Endothelial cell of umbilical vein (primary cell): ENCODE measurements at regions not wholly inside any gene's neighbourhood (a gene's known extent, or its start where the extent isn't known, plus 50 kb on each side); places are given as distances from the start of the nearest gene placed in this dataset.

Source experiments
- BruUV-seq: library from RNA; stranded (reverse); fragments of 400-500 nt; replicated peaks from 2 replicates; lab custom pipeline; 2021; lab: Mats Ljungman, UMichigan
- CTCF ChIA-PET: fragments of 300-600, 350-600 bp; sonication (Branson Sonifier 250); formaldehyde crosslinking; loops from one replicate; lab custom pipeline; 2021; ENCODE audit warnings: antibody characterized with exemption, inconsistent platforms; lab: Charles Lee
- POLR2A ChIA-PET: fragments of 300-600, 350-600 bp; sonication (Branson Sonifier 250); formaldehyde crosslinking; loops from one replicate; lab custom pipeline; 2021; ENCODE audit warnings: antibody characterized with exemption, inconsistent platforms; lab: Charles Lee
- DNase-seq: peaks from one replicate; pipeline ENCODE4 v3.0.0-alpha.2; 2011; ENCODE audit warnings: low read depth, low spot score
- FAIRE-seq: peaks from 2 replicates; lab custom pipeline; 2011; peaks lifted over from hg19 to GRCh38; lab: Jason Lieb, UNC
- H2AFZ ChIP-seq: 2 replicates; pipeline ENCODE4 v1.6.0; 2012; ENCODE audit warnings: low read depth, low read length, control low read depth, inconsistent platforms
- H3K27ac ChIP-seq: 2 replicates; pipeline ENCODE4 v1.5.1; 2011; ENCODE audit warnings: low read depth, mild to moderate bottlenecking, control low read depth, low read length, moderate library complexity; ENCODE audit not compliant: insufficient read depth
- H3K27me3 ChIP-seq, 2 experiments: 2 replicates each; pipeline versions ENCODE4 v1.6.0 to v1.6.1; 2011; ENCODE audit warnings: low read length in 2 of 2, mixed read lengths in 1 of 2; ENCODE audit not compliant: control insufficient read depth in 2 of 2, insufficient read depth in 2 of 2
- H3K36me3 ChIP-seq, 2 experiments: 2 replicates in 1 of 2; 3 replicates in 1 of 2; pipeline ENCODE4 v1.5.1; 2011; ENCODE audit warnings: low read length in 2 of 2, mild to moderate bottlenecking in 1 of 2, moderate library complexity in 1 of 2; ENCODE audit not compliant: control insufficient read depth in 2 of 2, insufficient read depth in 2 of 2; ENCODE audit errors: extremely low read depth in 1 of 2
- H3K4me1 ChIP-seq: 3 replicates; pipeline ENCODE4 v1.5.1; 2011; ENCODE audit warnings: mild to moderate bottlenecking, low read length; ENCODE audit not compliant: control insufficient read depth, insufficient read depth; ENCODE audit errors: extremely low read depth
- H3K4me2 ChIP-seq: 2 replicates; pipeline ENCODE4 v1.6.1; 2011; ENCODE audit warnings: low read length, control low read depth, mixed read lengths; ENCODE audit not compliant: insufficient read depth
- H3K4me3 ChIP-seq, 3 experiments: fragments of 200-600 bp in 1 of 3; sonication (generic), shearing (Covaris generic) in 1 of 3; replicated peaks in 1 of 3; 2 replicates each; pipeline ENCODE4 v1.5.1; 2011 to 2016; ENCODE audit warnings: control low read depth in 3 of 3, low read length in 3 of 3, mild to moderate bottlenecking in 2 of 3, inconsistent platforms in 1 of 3, low read depth in 1 of 3, moderate library complexity in 1 of 3; ENCODE audit not compliant: insufficient read depth in 1 of 3
- H3K79me2 ChIP-seq: 2 replicates; pipeline ENCODE4 v1.6.0; 2012; ENCODE audit warnings: low read length, inconsistent platforms; ENCODE audit not compliant: control insufficient read depth, insufficient read depth
- H3K9ac ChIP-seq: replicated peaks from 2 replicates; pipeline ENCODE3; 2011; ENCODE audit warnings: low read length, control low read depth; ENCODE audit not compliant: insufficient read depth; ENCODE audit errors: extremely low read depth
- H3K9me1 ChIP-seq: replicated peaks from 3 replicates; pipeline ENCODE4 v1.6.0; 2011; ENCODE audit warnings: mild to moderate bottlenecking, low read length; ENCODE audit not compliant: control insufficient read depth, insufficient read depth; ENCODE audit errors: extremely low read depth
- H3K9me3 ChIP-seq: replicated peaks from 2 replicates; pipeline ENCODE4 v1.5.1; 2012; ENCODE audit warnings: low read length, inconsistent platforms; ENCODE audit not compliant: control insufficient read depth, insufficient read depth
- H4K20me1 ChIP-seq: replicated peaks from 2 replicates; pipeline ENCODE3; 2011; ENCODE audit warnings: mild to moderate bottlenecking, low read length; ENCODE audit not compliant: control insufficient read depth, insufficient read depth; ENCODE audit errors: extremely low read depth
- CTCF ChIP-seq, 2 donors: IDR thresholded peaks; 1 replicate in 1 of 2; 2 replicates in 1 of 2; pipeline ENCODE4 v1.5.1; 2011; ENCODE audit warnings: low read length in 2 of 2, mild to moderate bottlenecking in 2 of 2, moderate library complexity in 2 of 2, control low read depth in 1 of 2, inconsistent platforms in 1 of 2, low read depth in 1 of 2; ENCODE audit not compliant: insufficient read depth in 1 of 2; ENCODE audit errors: extremely low read depth in 1 of 2
- EZH2 ChIP-seq: IDR thresholded peaks from 2 replicates; pipeline ENCODE4 v1.6.1; 2012; ENCODE audit warnings: borderline replicate concordance, low read depth, mild to moderate bottlenecking, moderate library complexity, low read length, inconsistent platforms; ENCODE audit not compliant: severe bottlenecking
- FOS ChIP-seq: IDR thresholded peaks from 2 replicates; pipeline ENCODE4 v1.6.1; 2011; ENCODE audit warnings: mild to moderate bottlenecking, low read length, moderate library complexity, borderline replicate concordance; ENCODE audit not compliant: insufficient read depth
- GATA2 ChIP-seq: IDR thresholded peaks from 2 replicates; pipeline ENCODE4 v1.7.0; 2011; ENCODE audit warnings: low read depth, mild to moderate bottlenecking, moderate library complexity, mixed read lengths, low read length; ENCODE audit not compliant: insufficient read length, insufficient read depth
- JUN ChIP-seq: IDR thresholded peaks from 2 replicates; pipeline ENCODE4 v1.6.1; 2011; ENCODE audit warnings: borderline replicate concordance, low read depth; ENCODE audit not compliant: insufficient read length, insufficient read depth
- MAX ChIP-seq: IDR thresholded peaks from 2 replicates; pipeline ENCODE4 v1.6.1; 2011; ENCODE audit not compliant: insufficient read depth, insufficient read length
- MYC ChIP-seq: IDR thresholded peaks from one replicate; pipeline ENCODE4 v1.6.1; 2011; ENCODE audit warnings: mild to moderate bottlenecking, low read depth, low read length
- POLR2A ChIP-seq: IDR thresholded peaks from 2 replicates; pipeline ENCODE4 v1.6.1; 2012; ENCODE audit warnings: low read depth, mild to moderate bottlenecking, control low read depth, low read length
- POLR2AphosphoS5 ChIP-seq: IDR thresholded peaks from 2 replicates; pipeline ENCODE4 v1.6.1; 2012; ENCODE audit warnings: low read depth, mild to moderate bottlenecking, control low read depth, low read length, moderate library complexity; ENCODE audit not compliant: insufficient read depth
- dilution Hi-C: fragments of 300-500 bp; cut with MboI; formaldehyde crosslinking; loops from one replicate; pipeline ENCODE4 v1.15.0; 2019; ENCODE audit warnings: low sequenced_read_pairs; ENCODE audit not compliant: extremely low pct_ligation_motif_present
- intact Hi-C: fragments of 100-400 bp; cut with micrococcal nuclease; formaldehyde crosslinking; loops from one replicate; pipeline ENCODE4 v1.10.0; 2022

- no peaks in the 10 kb centered on the region for H4K20me1 ChIP-seq
- H3K4me2 ChIP-seq = no peak overlapping the region
- dilution Hi-C loops = no loop called here
- no peak overlapping the region for H3K9ac ChIP-seq
- no peak overlapping the region for H3K4me3 ChIP-seq
- H3K4me1 ChIP-seq = no peaks in the 10 kb centered on the region
- no peaks in the 10 kb centered on the region for H3K27me3 ChIP-seq
- H3K79me2 ChIP-seq = no peaks in the 10 kb centered on the region
- DNase-seq = no peak
- H3K9me1 ChIP-seq = no peaks in the 10 kb centered on the region
- H3K36me3 ChIP-seq = no peaks in the 10 kb centered on the region
- intact Hi-C loops = no loop called here
- BruUV-seq = no TSS peak
- POLR2A ChIA-PET = no interaction called here
- H2AFZ ChIP-seq = no peak overlapping the region
- FAIRE-seq = no peak
- CTCF ChIA-PET = interaction anchor here (1.3 to 1.4 kb wide), 2 partner anchors 425 to 437 kb away, joined by 4 to 6 read pairs; no protein-coding TSS in a partner anchor
- TF ChIP-seq POLR2A (no peak), JUN (no peak), MAX (no peak), FOS (no peak), POLR2AphosphoS5 (no peak), MYC (no peak), EZH2 (no peak), CTCF (IDR thresholded peaks at IDR 0.05; ENCODE audit: extremely low read depth in 1 of 2, insufficient read depth in 1 of 2, low read depth in 1 of 2, low read length in 2 of 2) (no peak), GATA2 (no peak)
- H3K27ac ChIP-seq = no peak overlapping the region
- no peaks in the 10 kb centered on the region for H3K9me3 ChIP-seq
Observed at GRCh38 chr5:82789095-82789494, 288.1 kb downstream of the TMEM167A start.
